IPS DF 19.7 (cell line): ENCODE measurements at regions not wholly inside any gene's neighbourhood (a gene's known extent, or its start where the extent isn't known, plus 50 kb on each side); places are given as distances from the start of the nearest gene placed in this dataset.

ENCODE experiments used
- DNase-seq: peaks from one replicate; pipeline ENCODE4 v3.0.0-alpha.2; 2013; ENCODE audit warnings: low read depth, low spot score

DNA sequence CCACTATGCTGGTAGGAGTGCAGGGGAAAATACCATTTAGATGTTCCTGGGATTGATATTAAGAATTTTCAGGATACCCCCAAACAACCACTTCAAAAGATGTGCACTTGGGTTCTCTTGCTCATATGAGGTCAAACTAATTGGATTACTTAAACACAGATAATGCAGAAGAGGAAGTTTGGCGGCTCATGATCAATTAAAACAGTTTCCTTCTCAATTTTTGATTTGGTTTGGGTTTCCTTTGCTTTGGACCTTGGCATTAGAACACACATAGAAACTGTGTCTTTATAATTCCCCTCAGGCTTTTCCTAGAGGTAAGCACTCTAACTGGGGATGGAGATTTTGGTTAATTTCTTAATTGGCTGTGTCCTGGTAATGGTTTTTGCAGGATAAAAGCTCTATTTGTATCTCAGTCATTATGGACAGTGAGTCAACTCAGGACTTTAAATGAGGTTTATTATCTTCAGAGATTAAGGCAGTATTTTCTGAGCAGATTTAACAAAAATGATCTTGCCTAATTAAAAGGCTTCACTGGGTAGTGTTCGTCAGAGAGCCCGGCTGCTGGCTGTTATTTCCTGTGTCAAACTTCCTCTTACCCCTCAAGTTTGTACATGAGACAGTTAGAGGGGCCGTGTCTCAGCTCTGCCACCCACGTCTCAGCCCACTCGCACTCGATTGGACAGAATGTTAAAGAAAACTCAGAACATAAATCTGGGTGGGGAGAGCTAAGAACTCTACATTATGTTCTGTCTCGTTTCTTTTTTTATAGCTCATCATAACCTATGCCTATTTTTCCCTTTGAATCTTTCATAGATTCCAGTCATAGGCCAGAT lies 50.3 kb upstream of the PREP start:
- no peak for DNase-seq
